ENCODE measurements at regions not wholly inside any gene's neighbourhood (a gene's known extent, or its start where the extent isn't known, plus 50 kb on each side); places are given as distances from the start of the nearest gene placed in this dataset.

- peak overlapping the region; percentile 81 for H3K27ac ChIP-seq (ENCODE audit: low read depth, low read length)
- no peaks in the 10 kb centered on the region for H3K4me1 ChIP-seq (ENCODE audit: control insufficient read depth, insufficient read depth, low read length)
- peaks cover 23% of the 10 kb centered on the region for H3K4me1 Mint-ChIP-seq
- no peak for DNase-seq
- TF ChIP-seq, protein P1, sequence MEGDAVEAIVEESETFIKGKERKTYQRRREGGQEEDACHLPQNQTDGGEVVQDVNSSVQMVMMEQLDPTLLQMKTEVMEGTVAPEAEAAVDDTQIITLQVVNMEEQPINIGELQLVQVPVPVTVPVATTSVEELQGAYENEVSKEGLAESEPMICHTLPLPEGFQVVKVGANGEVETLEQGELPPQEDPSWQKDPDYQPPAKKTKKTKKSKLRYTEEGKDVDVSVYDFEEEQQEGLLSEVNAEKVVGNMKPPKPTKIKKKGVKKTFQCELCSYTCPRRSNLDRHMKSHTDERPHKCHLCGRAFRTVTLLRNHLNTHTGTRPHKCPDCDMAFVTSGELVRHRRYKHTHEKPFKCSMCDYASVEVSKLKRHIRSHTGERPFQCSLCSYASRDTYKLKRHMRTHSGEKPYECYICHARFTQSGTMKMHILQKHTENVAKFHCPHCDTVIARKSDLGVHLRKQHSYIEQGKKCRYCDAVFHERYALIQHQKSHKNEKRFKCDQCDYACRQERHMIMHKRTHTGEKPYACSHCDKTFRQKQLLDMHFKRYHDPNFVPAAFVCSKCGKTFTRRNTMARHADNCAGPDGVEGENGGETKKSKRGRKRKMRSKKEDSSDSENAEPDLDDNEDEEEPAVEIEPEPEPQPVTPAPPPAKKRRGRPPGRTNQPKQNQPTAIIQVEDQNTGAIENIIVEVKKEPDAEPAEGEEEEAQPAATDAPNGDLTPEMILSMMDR (conservative IDR thresholded peaks at IDR 0.05): no peak
- H3K9me3 Mint-ChIP-seq: peaks cover 12% of the 10 kb centered on the region
- no peak overlapping the region for H3K9ac ChIP-seq (ENCODE audit: extremely low read depth, low read length, poor library complexity, severe bottlenecking)
- 80 to 88% methylated on average over 1 to 15 of the region's 18 CpGs for WGBS, 2 experiments (ENCODE audit: insufficient coverage in 1 of 2, insufficient read length in 1 of 2)
- no peaks in the 10 kb centered on the region for H3K9me3 ChIP-seq (ENCODE audit: control insufficient read depth, low read length)
- no peaks in the 10 kb centered on the region for H3K27me3 ChIP-seq (ENCODE audit: control insufficient read depth, insufficient read depth, low read length, poor library complexity, severe bottlenecking)
- H3K4me3 Mint-ChIP-seq: no peak overlapping the region
- H3K4me3 ChIP-seq (ENCODE audit: low read length): no peak overlapping the region
- peaks cover 5% of the 10 kb centered on the region for H3K27me3 Mint-ChIP-seq (ENCODE audit: insufficient read depth)
- no peak overlapping the region for H3K27ac Mint-ChIP-seq
- H3K36me3 Mint-ChIP-seq (ENCODE audit: low read depth): no peaks in the 10 kb centered on the region
- H3K36me3 ChIP-seq (ENCODE audit: control insufficient read depth, insufficient read depth, low read length): no peaks in the 10 kb centered on the region
Measured at GRCh38 chrX:39756086-39756883, 341.5 kb downstream of the BCOR start.

GRCh38 chrX:39757971-39758370, 339.8 kb downstream of the BCOR start:
- H3K27ac Mint-ChIP-seq: no peak overlapping the region
- no peak overlapping the region for H3K4me3 ChIP-seq (ENCODE audit: low read length)
- no peaks in the 10 kb centered on the region for H3K4me1 ChIP-seq (ENCODE audit: control insufficient read depth, insufficient read depth, low read length)
- H3K4me1 Mint-ChIP-seq: peaks cover 21% of the 10 kb centered on the region
- DNase-seq: no peak
- TF ChIP-seq, protein P1 (conservative IDR thresholded peaks at IDR 0.05): no peak
- peaks cover 1% of the 10 kb centered on the region for H3K27me3 Mint-ChIP-seq (ENCODE audit: insufficient read depth)
- 68 to 80% methylated on average over 3 to 5 of the region's 6 CpGs for WGBS, 2 experiments (ENCODE audit: insufficient coverage in 1 of 2, insufficient read length in 1 of 2)
- no peaks in the 10 kb centered on the region for H3K36me3 ChIP-seq (ENCODE audit: control insufficient read depth, insufficient read depth, low read length)
- peaks cover 4% of the 10 kb centered on the region for H3K9me3 Mint-ChIP-seq
- H3K9me3 ChIP-seq (ENCODE audit: control insufficient read depth, low read length): no peaks in the 10 kb centered on the region
- no peaks in the 10 kb centered on the region for H3K36me3 Mint-ChIP-seq (ENCODE audit: low read depth)
- no peak overlapping the region for H3K9ac ChIP-seq (ENCODE audit: extremely low read depth, low read length, poor library complexity, severe bottlenecking)
- no peaks in the 10 kb centered on the region for H3K27me3 ChIP-seq (ENCODE audit: control insufficient read depth, insufficient read depth, low read length, poor library complexity, severe bottlenecking)
- H3K27ac ChIP-seq (ENCODE audit: low read depth, low read length): no peak overlapping the region
- no peak overlapping the region for H3K4me3 Mint-ChIP-seq

DNA sequence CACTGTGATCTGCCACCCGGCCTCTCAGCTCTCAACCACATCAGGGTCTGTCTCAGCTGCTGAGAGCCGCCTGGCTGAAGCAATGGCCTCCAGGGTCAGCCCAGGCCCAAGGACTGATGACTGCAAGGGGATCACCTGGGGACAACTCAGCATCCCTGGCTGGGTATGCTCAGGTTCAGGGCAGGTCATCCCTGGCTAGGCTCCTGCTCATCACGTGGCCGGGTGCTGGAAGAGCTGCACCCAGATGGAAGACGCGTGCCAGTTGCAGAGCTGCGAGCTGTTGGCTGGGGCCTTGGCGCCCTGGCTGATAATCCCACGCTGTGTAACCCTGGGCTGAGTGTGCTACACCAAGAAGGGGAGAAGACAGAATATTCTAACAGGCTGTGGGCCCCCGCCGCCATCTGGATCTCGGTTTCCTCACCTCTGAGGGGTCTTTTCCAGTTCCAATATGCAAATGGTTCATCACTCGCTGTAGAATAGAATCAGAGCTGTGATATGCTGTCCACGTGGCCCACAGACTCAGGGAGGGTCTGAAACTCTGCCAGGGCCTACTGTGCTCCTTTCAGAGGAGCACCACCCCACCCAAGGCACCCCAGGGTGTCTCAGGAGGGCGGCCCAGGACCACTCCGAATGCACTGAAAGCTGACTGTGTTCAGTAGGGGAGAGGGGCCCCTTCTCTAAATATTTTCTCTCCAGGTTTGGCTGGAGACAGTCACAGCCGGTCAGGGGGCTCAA, 338.8 kb downstream of the BCOR start:
- Histone ChIP-seq H3K27ac (ENCODE audit: low read depth, low read length) (no peak overlapping the region), H3K4me3 (ENCODE audit: low read length) (no peak overlapping the region), H3K4me1 (ENCODE audit: control insufficient read depth, insufficient read depth, low read length) (no peaks in the 10 kb centered on the region), H3K36me3 (ENCODE audit: control insufficient read depth, insufficient read depth, low read length) (no peaks in the 10 kb centered on the region), H3K27me3 (ENCODE audit: control insufficient read depth, insufficient read depth, low read length, poor library complexity, severe bottlenecking) (no peaks in the 10 kb centered on the region), H3K9ac (ENCODE audit: extremely low read depth, low read length, poor library complexity, severe bottlenecking) (no peak overlapping the region), H3K9me3 (ENCODE audit: control insufficient read depth, low read length) (no peaks in the 10 kb centered on the region)
- H3K27me3 Mint-ChIP-seq (ENCODE audit: insufficient read depth): peaks cover 1% of the 10 kb centered on the region
- TF ChIP-seq, protein P1 (conservative IDR thresholded peaks at IDR 0.05): no peak
- 90% methylated on average over 17 of the region's 17 CpGs; no CpG with 5 or more reads in 1 of the 2 experiments for WGBS, 2 experiments (ENCODE audit: insufficient coverage in 1 of 2, insufficient read length in 1 of 2)
- H3K36me3 Mint-ChIP-seq (ENCODE audit: low read depth): no peaks in the 10 kb centered on the region
- H3K4me1 Mint-ChIP-seq: peaks cover 18% of the 10 kb centered on the region
- DNase-seq: no peak
- no peak overlapping the region for H3K27ac Mint-ChIP-seq
- H3K4me3 Mint-ChIP-seq: no peak overlapping the region
- H3K9me3 Mint-ChIP-seq: peaks cover 2% of the 10 kb centered on the region

Data from endodermal cell (in vitro differentiated cells).